B cell (primary cell): ENCODE measurements at regions not wholly inside any gene's neighbourhood (a gene's known extent, or its start where the extent isn't known, plus 50 kb on each side); places are given as distances from the start of the nearest gene placed in this dataset.

Source experiments
- ATAC-seq: fragments of 200-7000 bp; cut with Tn5 transposase; one replicate; pipeline ENCODE4 v1.10.0; 2021; ENCODE audit warnings: low read depth, mild to moderate bottlenecking, moderate number of reproducible peaks, moderate library complexity
- CTCF ChIA-PET: fragments of 350-600 bp; sonication (Branson Sonifier 250); formaldehyde crosslinking; loops from one replicate; lab custom pipeline; 2021; ENCODE audit warnings: antibody characterized with exemption, inconsistent platforms; lab: Charles Lee
- POLR2A ChIA-PET: fragments of 350-600 bp; sonication (Branson Sonifier 250); formaldehyde crosslinking; loops from one replicate; lab custom pipeline; 2021; ENCODE audit warnings: antibody characterized with exemption; lab: Charles Lee
- DNase-seq: peaks from one replicate; pipeline ENCODE4 v3.0.0; 2013
- H2AFZ ChIP-seq: 2 replicates; pipeline ENCODE4 v1.6.1; 2012; ENCODE audit warnings: mild to moderate bottlenecking, low read depth, low read length; ENCODE audit not compliant: insufficient read depth, poor library complexity, severe bottlenecking
- H3K27ac ChIP-seq, 2 donors: 1 replicate in 1 of 2; 2 replicates in 1 of 2; pipeline ENCODE4 v1.5.1; 2012 to 2013; ENCODE audit warnings: low read length in 2 of 2, mild to moderate bottlenecking in 2 of 2, moderate library complexity in 1 of 2
- H3K27me3 ChIP-seq, 4 experiments: fragments of 200-600 bp in 1 of 4; sonication (generic) in 1 of 4; replicated peaks in 1 of 4; 1 replicate in 2 of 4; 2 replicates in 2 of 4; pipeline versions ENCODE4 v1.6.1 to v1.7.0; 2013 to 2016; ENCODE audit warnings: low read length in 3 of 4, mild to moderate bottlenecking in 2 of 4, mixed read lengths in 1 of 4, moderate library complexity in 1 of 4; ENCODE audit not compliant: insufficient read depth in 4 of 4, control insufficient read depth in 3 of 4; ENCODE audit errors: control extremely low read depth in 1 of 4
- H3K36me3 ChIP-seq, 2 experiments: replicated peaks in 1 of 2; 1 replicate in 1 of 2; 2 replicates in 1 of 2; pipeline versions ENCODE4 v1.6.1 to v1.7.1; 2013; ENCODE audit warnings: low read length in 1 of 2; ENCODE audit not compliant: insufficient read depth in 2 of 2, control insufficient read depth in 1 of 2; ENCODE audit errors: control extremely low read depth in 1 of 2, extremely low read depth in 1 of 2
- H3K4me1 ChIP-seq, 2 donors: fragments of 200-600 bp in 1 of 2; sonication (generic) in 1 of 2; 1 replicate in 1 of 2; 2 replicates in 1 of 2; pipeline versions ENCODE4 v1.5.1 to v1.6.1; 2013 to 2017; ENCODE audit warnings: low read length in 2 of 2; ENCODE audit not compliant: control insufficient read depth in 2 of 2, insufficient read depth in 2 of 2
- H3K4me2 ChIP-seq: replicated peaks from 2 replicates; pipeline ENCODE3; 2012; ENCODE audit warnings: mild to moderate bottlenecking, low read depth, low read length; ENCODE audit not compliant: poor library complexity, severe bottlenecking
- H3K4me3 ChIP-seq, 5 experiments: fragments of 200-600 bp in 1 of 5; sonication (generic) in 1 of 5; 1 replicate in 3 of 5; 2 replicates in 2 of 5; pipeline versions ENCODE4 v1.5.1 to v1.7.0; 2011 to 2016; ENCODE audit warnings: low read length in 4 of 5, mild to moderate bottlenecking in 4 of 5, low read depth in 2 of 5, control low read depth in 1 of 5, moderate library complexity in 1 of 5; ENCODE audit not compliant: insufficient read depth in 1 of 5; ENCODE audit errors: control extremely low read depth in 1 of 5, extremely low read depth in 1 of 5
- H3K79me2 ChIP-seq: fragments of 200-600 bp; sonication (generic); one replicate; pipeline ENCODE4 v1.6.0; 2016; ENCODE audit warnings: low read length; ENCODE audit not compliant: control insufficient read depth, insufficient read depth
- H3K9ac ChIP-seq: fragments of 200-600 bp; sonication (generic); 2 replicates; pipeline ENCODE4 v1.6.1; 2017; ENCODE audit warnings: mild to moderate bottlenecking, low read length, moderate library complexity
- H3K9me3 ChIP-seq, 3 donors: one replicate each; pipeline versions ENCODE4 v1.6.1 to v1.7.1; 2013; ENCODE audit warnings: low read length in 2 of 3; ENCODE audit not compliant: control insufficient read depth in 2 of 3, insufficient read depth in 1 of 3; ENCODE audit errors: control extremely low read depth in 1 of 3
- H4K20me1 ChIP-seq: 2 replicates; pipeline ENCODE4 v1.6.0; 2012; ENCODE audit warnings: mild to moderate bottlenecking, low read length; ENCODE audit not compliant: insufficient read depth, control insufficient read depth, poor library complexity, severe bottlenecking
- H3K27ac Mint-ChIP-seq: one replicate; pipeline ENCODE4 v1.8.0; 2021; ENCODE audit warnings: mixed read lengths
- H3K27me3 Mint-ChIP-seq: one replicate; pipeline ENCODE4 v1.8.0; 2021; ENCODE audit warnings: mixed read lengths
- H3K4me1 Mint-ChIP-seq: one replicate; pipeline ENCODE4 v1.8.0; 2021; ENCODE audit warnings: mixed read lengths
- H3K4me3 Mint-ChIP-seq: one replicate; pipeline ENCODE4 v1.8.0; 2021; ENCODE audit warnings: mixed read lengths
- H3K9me3 Mint-ChIP-seq: one replicate; pipeline ENCODE4 v1.8.0; 2022; ENCODE audit warnings: mixed read lengths; ENCODE audit not compliant: insufficient read depth
- EZH2 ChIP-seq: IDR thresholded peaks from 2 replicates; pipeline ENCODE4 v1.6.1; 2012; ENCODE audit warnings: borderline replicate concordance, low read depth, mild to moderate bottlenecking, moderate library complexity, low read length; ENCODE audit not compliant: insufficient read depth, poor library complexity, severe bottlenecking
- whole genome bisulfite sequencing: methylation state at CpG from one replicate; pipeline ENCODE4 v1.1.5; 2013; ENCODE audit warnings: missing lambda C conversion rate; ENCODE audit not compliant: insufficient coverage; 5-methylcytosine and 5-hydroxymethylcytosine counted together
- intact Hi-C: fragments of 100-400 bp; cut with micrococcal nuclease; formaldehyde crosslinking; loops from one replicate; pipeline ENCODE4 v1.10.0; 2022
- TF ChIP-seq, protein P1 (sequence below): fragments of 200-600 bp; IDR thresholded peaks from one replicate; pipeline ENCODE4 v1.8.0; 2022; ENCODE audit warnings: antibody characterized with exemption, mild to moderate bottlenecking

DNA sequence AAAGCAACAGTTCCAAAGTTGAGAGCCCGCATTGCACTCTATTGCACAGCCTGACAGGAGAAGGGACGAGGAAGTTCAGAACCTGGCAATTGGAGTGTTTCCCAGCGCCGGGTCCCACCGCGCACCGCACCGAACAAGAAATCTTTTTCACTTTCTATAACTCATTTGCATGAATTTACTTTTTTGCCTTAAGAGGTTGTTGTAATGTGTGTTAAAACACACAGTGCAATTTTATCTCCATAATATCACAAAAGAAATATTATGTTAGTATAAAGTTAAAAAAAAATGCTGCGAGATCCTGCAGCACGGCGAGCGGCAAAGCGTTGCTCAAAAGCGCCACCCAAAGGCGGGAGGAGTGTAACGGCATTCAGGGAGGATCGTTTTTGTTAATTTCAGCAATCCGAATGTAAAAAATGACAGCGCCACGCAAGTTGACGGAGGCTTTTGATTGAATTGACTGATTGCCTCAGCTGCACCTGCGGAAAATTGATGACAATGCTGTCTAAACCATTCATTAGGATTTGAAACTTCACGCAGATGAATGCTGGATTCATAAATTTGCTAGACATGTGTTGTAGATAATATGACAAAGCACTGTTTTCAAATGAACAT lies 303.6 kb upstream of the ZNF507 start:
- WGBS = 9% methylated on average over 16 of the region's 23 CpGs
- ChIA-PET POLR2A (no interaction called here), CTCF (no interaction called here)
- DNase-seq (no peak), ATAC-seq (no peak)
- no peaks in the 10 kb centered on the region for H4K20me1 ChIP-seq
- Mint-ChIP-seq H3K27me3 (peaks cover 8% of the 10 kb centered on the region), H3K27ac (no peak overlapping the region), H3K4me1 (no peaks in the 10 kb centered on the region), H3K4me3 (no peak overlapping the region), H3K9me3 (peaks cover 2% of the 10 kb centered on the region)
- no peak overlapping the region for H3K4me2 ChIP-seq
- peak overlapping the region; percentile 38 for H2AFZ ChIP-seq
- H3K9ac ChIP-seq = no peak overlapping the region
- H3K27ac ChIP-seq = no peak overlapping the region
- no peak for TF ChIP-seq EZH2
- H3K79me2 ChIP-seq = no peaks in the 10 kb centered on the region
- intact Hi-C loops = no loop called here
- no peak overlapping the region for H3K4me3 ChIP-seq
- peaks cover 0 to 6% (median 2%) of the 10 kb centered on the region in 4 experiments for H3K27me3 ChIP-seq
- H3K36me3 ChIP-seq = no peaks in the 10 kb centered on the region
- H3K4me1 ChIP-seq = no peaks in the 10 kb centered on the region
- peaks cover 0 to 4% (median 0%) of the 10 kb centered on the region in 3 donors for H3K9me3 ChIP-seq

DNA sequence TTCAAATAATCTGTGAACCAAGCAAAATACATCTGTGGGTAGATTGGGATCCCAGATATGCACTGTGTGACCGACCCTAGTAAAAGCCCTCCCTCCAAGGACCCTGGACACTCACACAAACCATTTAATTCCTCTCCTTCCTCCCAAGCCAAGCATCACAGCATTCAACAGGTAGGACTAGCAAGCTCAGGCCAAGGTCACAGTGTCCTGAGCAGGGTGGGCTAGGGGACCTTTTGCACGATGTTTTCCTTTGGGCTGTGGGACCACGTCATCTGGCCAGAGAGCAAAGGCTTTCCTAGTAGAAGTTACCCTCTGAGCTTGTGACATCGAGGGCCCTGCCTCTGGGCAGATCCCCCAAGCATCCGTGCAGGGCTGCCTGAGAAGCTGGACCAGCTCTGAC lies 297.6 kb upstream of the ZNF507 start:
- Mint-ChIP-seq H3K27me3 (peaks cover 4% of the 10 kb centered on the region), H3K4me3 (no peak overlapping the region), H3K27ac (no peak overlapping the region), H3K9me3 (peaks cover 2% of the 10 kb centered on the region), H3K4me1 (no peaks in the 10 kb centered on the region)
- Histone ChIP-seq H3K9me3 (peaks cover 0 to 7% (median 0%) of the 10 kb centered on the region in 3 donors), H3K79me2 (no peaks in the 10 kb centered on the region), H3K27ac (no peak overlapping the region), H3K4me2 (no peak overlapping the region), H3K4me1 (no peaks in the 10 kb centered on the region), H2AFZ (no peak overlapping the region), H3K36me3 (no peaks in the 10 kb centered on the region), H3K27me3 (peaks cover 0 to 6% (median 2%) of the 10 kb centered on the region in 4 experiments), H4K20me1 (no peaks in the 10 kb centered on the region), H3K9ac (no peak overlapping the region), H3K4me3 (no peak overlapping the region)
- DNase-seq (no peak), ATAC-seq (no peak)
- intact Hi-C loops = no loop called here
- ChIA-PET CTCF (no interaction called here), POLR2A (no interaction called here)
- WGBS = 91% methylated on average over 5 of the region's 5 CpGs
- TF ChIP-seq, protein P1, sequence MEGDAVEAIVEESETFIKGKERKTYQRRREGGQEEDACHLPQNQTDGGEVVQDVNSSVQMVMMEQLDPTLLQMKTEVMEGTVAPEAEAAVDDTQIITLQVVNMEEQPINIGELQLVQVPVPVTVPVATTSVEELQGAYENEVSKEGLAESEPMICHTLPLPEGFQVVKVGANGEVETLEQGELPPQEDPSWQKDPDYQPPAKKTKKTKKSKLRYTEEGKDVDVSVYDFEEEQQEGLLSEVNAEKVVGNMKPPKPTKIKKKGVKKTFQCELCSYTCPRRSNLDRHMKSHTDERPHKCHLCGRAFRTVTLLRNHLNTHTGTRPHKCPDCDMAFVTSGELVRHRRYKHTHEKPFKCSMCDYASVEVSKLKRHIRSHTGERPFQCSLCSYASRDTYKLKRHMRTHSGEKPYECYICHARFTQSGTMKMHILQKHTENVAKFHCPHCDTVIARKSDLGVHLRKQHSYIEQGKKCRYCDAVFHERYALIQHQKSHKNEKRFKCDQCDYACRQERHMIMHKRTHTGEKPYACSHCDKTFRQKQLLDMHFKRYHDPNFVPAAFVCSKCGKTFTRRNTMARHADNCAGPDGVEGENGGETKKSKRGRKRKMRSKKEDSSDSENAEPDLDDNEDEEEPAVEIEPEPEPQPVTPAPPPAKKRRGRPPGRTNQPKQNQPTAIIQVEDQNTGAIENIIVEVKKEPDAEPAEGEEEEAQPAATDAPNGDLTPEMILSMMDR = no peak
- TF ChIP-seq EZH2 = no peak
